T-helper 2 cell treated with Interferon-gamma antibody and Interleukin-4, amounts not matched to agents 5 μg/mL and 100 μg/mL, for 36 hours (primary cell): ENCODE measurements at regions not wholly inside any gene's neighbourhood (a gene's known extent, or its start where the extent isn't known, plus 50 kb on each side); places are given as distances from the start of the nearest gene placed in this dataset.
"Not testable (repeated sequence)": the region's sequence is repeated elsewhere in the genome, so short reads cannot be mapped to it uniquely, and the experiment has no call there.

Experiments used
- DNase-seq: peaks from one replicate; pipeline ENCODE4 v3.0.0; 2021; ENCODE audit warnings: low spot score
- H3K27ac Mint-ChIP-seq: one replicate; pipeline ENCODE4 v1.8.0; 2021; ENCODE audit warnings: mild to moderate bottlenecking, mixed read lengths
- H3K27me3 Mint-ChIP-seq: one replicate; pipeline ENCODE4 v1.8.0; 2021; ENCODE audit warnings: low read depth, mixed read lengths
- H3K36me3 Mint-ChIP-seq: one replicate; pipeline ENCODE4 v1.8.0; 2021; ENCODE audit warnings: low read depth, mixed read lengths
- H3K4me1 Mint-ChIP-seq: one replicate; pipeline ENCODE4 v1.8.0; 2021; ENCODE audit warnings: low read depth, mixed read lengths
- H3K4me3 Mint-ChIP-seq: one replicate; pipeline ENCODE4 v1.8.0; 2022; ENCODE audit warnings: mild to moderate bottlenecking, moderate library complexity, mixed read lengths
- H3K9me3 Mint-ChIP-seq: one replicate; pipeline ENCODE4 v1.8.0; 2021; ENCODE audit warnings: mixed read lengths

GRCh38 chr4:30056016-30056766 is 664.0 kb upstream of the PCDH7 start:
- no peak for DNase-seq
- H3K36me3 Mint-ChIP-seq, result no peaks in the 10 kb centered on the region
- H3K9me3 Mint-ChIP-seq, result peaks cover 22% of the 10 kb centered on the region
- H3K27me3 Mint-ChIP-seq, result no peaks in the 10 kb centered on the region
- H3K4me1 Mint-ChIP-seq, result no peaks in the 10 kb centered on the region
- H3K4me3 Mint-ChIP-seq, result no peak overlapping the region
- H3K27ac Mint-ChIP-seq, result no peak overlapping the region

GRCh38 chr4:30068234-30068633 is 651.9 kb upstream of the PCDH7 start:
- no peaks in the 10 kb centered on the region for H3K27me3 Mint-ChIP-seq
- peaks cover 56% of the 10 kb centered on the region for H3K9me3 Mint-ChIP-seq
- no peak for DNase-seq
- H3K4me3 Mint-ChIP-seq, result no peak overlapping the region
- no peaks in the 10 kb centered on the region for H3K4me1 Mint-ChIP-seq
- H3K36me3 Mint-ChIP-seq, result no peaks in the 10 kb centered on the region
- no peak overlapping the region for H3K27ac Mint-ChIP-seq

- DNase-seq, result no peak
- Mint-ChIP-seq H3K4me3 (no peak overlapping the region), H3K36me3 (no peaks in the 10 kb centered on the region), H3K9me3 (peaks cover 64% of the 10 kb centered on the region), H3K27ac (no peak overlapping the region), H3K27me3 (no peaks in the 10 kb centered on the region), H3K4me1 (no peaks in the 10 kb centered on the region)
These were observed 647.0 kb upstream of the PCDH7 start for GRCh38 chr4:30073011-30073710.

- H3K27ac Mint-ChIP-seq, H3K36me3 Mint-ChIP-seq, H3K4me3 Mint-ChIP-seq, H3K27me3 Mint-ChIP-seq, DNase-seq, H3K4me1 Mint-ChIP-seq: not testable (repeated sequence)
- peaks cover 28% of the 10 kb centered on the region for H3K9me3 Mint-ChIP-seq
These were observed 627.6 kb upstream of the PCDH7 start for GRCh38 chr4:30092420-30093128.

GRCh38 chr4:30094887-30095286 is 625.3 kb upstream of the PCDH7 start:
- H3K9me3 Mint-ChIP-seq, result peaks cover 31% of the 10 kb centered on the region
- H3K4me1 Mint-ChIP-seq, result no peaks in the 10 kb centered on the region
- DNase-seq, result no peak
- H3K27me3 Mint-ChIP-seq, result no peaks in the 10 kb centered on the region
- H3K4me3 Mint-ChIP-seq, result no peak overlapping the region
- no peak overlapping the region for H3K27ac Mint-ChIP-seq
- H3K36me3 Mint-ChIP-seq, result no peaks in the 10 kb centered on the region

- Mint-ChIP-seq H3K9me3 (peaks cover 47% of the 10 kb centered on the region), H3K36me3 (no peaks in the 10 kb centered on the region), H3K4me3 (no peak overlapping the region), H3K4me1 (no peaks in the 10 kb centered on the region), H3K27me3 (no peaks in the 10 kb centered on the region), H3K27ac (no peak overlapping the region)
- DNase-seq, result no peak
These were observed 616.7 kb upstream of the PCDH7 start for GRCh38 chr4:30103455-30103854.

- Mint-ChIP-seq H3K27me3 (no peaks in the 10 kb centered on the region), H3K36me3 (no peaks in the 10 kb centered on the region), H3K9me3 (peaks cover 44% of the 10 kb centered on the region), H3K4me3 (no peak overlapping the region), H3K4me1 (no peaks in the 10 kb centered on the region), H3K27ac (no peak overlapping the region)
- no peak for DNase-seq
These were observed 603.8 kb upstream of the PCDH7 start for GRCh38 chr4:30116401-30116800.

- H3K4me3 Mint-ChIP-seq, result no peak overlapping the region
- H3K27ac Mint-ChIP-seq, result no peak overlapping the region
- H3K27me3 Mint-ChIP-seq, result no peaks in the 10 kb centered on the region
- H3K36me3 Mint-ChIP-seq, result no peaks in the 10 kb centered on the region
- no peak for DNase-seq
- peaks cover 40% of the 10 kb centered on the region for H3K9me3 Mint-ChIP-seq
- no peaks in the 10 kb centered on the region for H3K4me1 Mint-ChIP-seq
These were observed 602.7 kb upstream of the PCDH7 start for GRCh38 chr4:30117433-30117832.

GRCh38 chr4:30122711-30123110 is 597.5 kb upstream of the PCDH7 start:
- no peaks in the 10 kb centered on the region for H3K27me3 Mint-ChIP-seq
- no peak for DNase-seq
- no peak overlapping the region for H3K27ac Mint-ChIP-seq
- H3K4me1 Mint-ChIP-seq, result no peaks in the 10 kb centered on the region
- H3K36me3 Mint-ChIP-seq, result no peaks in the 10 kb centered on the region
- H3K9me3 Mint-ChIP-seq, result peaks cover 27% of the 10 kb centered on the region
- no peak overlapping the region for H3K4me3 Mint-ChIP-seq

- not testable (repeated sequence) for H3K27ac Mint-ChIP-seq, DNase-seq, H3K4me1 Mint-ChIP-seq, H3K27me3 Mint-ChIP-seq, H3K36me3 Mint-ChIP-seq, H3K4me3 Mint-ChIP-seq
- peaks cover 24% of the 10 kb centered on the region for H3K9me3 Mint-ChIP-seq
These were observed 595.5 kb upstream of the PCDH7 start for GRCh38 chr4:30124621-30125020.

- H3K4me1 Mint-ChIP-seq, result no peaks in the 10 kb centered on the region
- H3K4me3 Mint-ChIP-seq, result no peak overlapping the region
- no peaks in the 10 kb centered on the region for H3K36me3 Mint-ChIP-seq
- H3K27ac Mint-ChIP-seq, result no peak overlapping the region
- peaks cover 19% of the 10 kb centered on the region for H3K9me3 Mint-ChIP-seq
- H3K27me3 Mint-ChIP-seq, result no peaks in the 10 kb centered on the region
- no peak for DNase-seq
These were observed 594.3 kb upstream of the PCDH7 start for GRCh38 chr4:30125868-30126267.

GRCh38 chr4:30126351-30126750 is 593.8 kb upstream of the PCDH7 start:
- Mint-ChIP-seq H3K36me3 (no peaks in the 10 kb centered on the region), H3K4me3 (no peak overlapping the region), H3K27me3 (no peaks in the 10 kb centered on the region), H3K4me1 (no peaks in the 10 kb centered on the region), H3K27ac (no peak overlapping the region), H3K9me3 (peaks cover 19% of the 10 kb centered on the region)
- DNase-seq, result no peak

- H3K27me3 Mint-ChIP-seq, H3K4me1 Mint-ChIP-seq, H3K27ac Mint-ChIP-seq, DNase-seq, H3K36me3 Mint-ChIP-seq, H3K4me3 Mint-ChIP-seq: not testable (repeated sequence)
- peaks cover 40% of the 10 kb centered on the region for H3K9me3 Mint-ChIP-seq
These were observed 571.3 kb upstream of the PCDH7 start for GRCh38 chr4:30148828-30149227.

- H3K4me3 Mint-ChIP-seq, H3K27ac Mint-ChIP-seq, DNase-seq, H3K4me1 Mint-ChIP-seq, H3K36me3 Mint-ChIP-seq, H3K27me3 Mint-ChIP-seq: not testable (repeated sequence)
- H3K9me3 Mint-ChIP-seq, result peaks cover 38% of the 10 kb centered on the region
These were observed 570.6 kb upstream of the PCDH7 start for GRCh38 chr4:30149539-30149938.
